AG04450 (cell line): ENCODE measurements at regions not wholly inside any gene's neighbourhood (a gene's known extent, or its start where the extent isn't known, plus 50 kb on each side); places are given as distances from the start of the nearest gene placed in this dataset.
"Not testable (repeated sequence)": the region's sequence is repeated elsewhere in the genome, so short reads cannot be mapped to it uniquely, and the experiment has no call there.

Experiments used
- CTCF ChIA-PET: fragments of 300-600, 350-600 bp; formaldehyde crosslinking; extraction: SDS; loops from one replicate; lab custom pipeline; 2022; ENCODE audit warnings: antibody characterized with exemption, inconsistent platforms; lab: Charles Lee
- POLR2A ChIA-PET: fragments of 350-600 bp; formaldehyde crosslinking; extraction: SDS; loops from one replicate; lab custom pipeline; 2021; ENCODE audit warnings: antibody characterized with exemption, inconsistent platforms; lab: Yijun Ruan, JAX
- DNase-seq: peaks from one replicate; pipeline ENCODE4 v3.0.0-alpha.2; 2011; ENCODE audit warnings: low read depth, low spot score
- H3K27ac ChIP-seq: one replicate; pipeline ENCODE4 v1.5.1; 2012; ENCODE audit warnings: low read depth, low read length, control low read depth
- H3K27me3 ChIP-seq: one replicate; pipeline ENCODE4 v1.6.0; 2012; ENCODE audit warnings: low read length; ENCODE audit not compliant: control insufficient read depth, insufficient read depth
- H3K4me3 ChIP-seq: 2 replicates; pipeline ENCODE4 v1.5.1; 2011; ENCODE audit warnings: mild to moderate bottlenecking, low read depth, low read length, control low read depth
- H3K9me3 ChIP-seq: 2 replicates; pipeline ENCODE4 v1.5.1; 2012; ENCODE audit warnings: low read length; ENCODE audit not compliant: control insufficient read depth, insufficient read depth
- CTCF ChIP-seq: IDR thresholded peaks from 2 replicates; pipeline ENCODE4 v1.5.1; 2011; ENCODE audit warnings: low read depth, low read length, control low read depth, inconsistent platforms

- POLR2A ChIA-PET: no interaction called here
- no peak for TF ChIP-seq CTCF
These were observed 721.2 kb downstream of the CDH18 start for GRCh38 chr5:19266791-19267190.

GRCh38 chr5:19270153-19270552, 717.8 kb downstream of the CDH18 start:
- POLR2A ChIA-PET: no interaction called here
- H3K9me3 ChIP-seq: no peaks in the 10 kb centered on the region; the same call in 1 of the 2 replicates
- no peak for DNase-seq
- H3K27ac ChIP-seq: no peak overlapping the region
- TF ChIP-seq CTCF: no peak
- no peaks in the 10 kb centered on the region for H3K27me3 ChIP-seq
- CTCF ChIA-PET: no interaction called here
- H3K4me3 ChIP-seq: no peak overlapping the region

More at GRCh38 chr5:19266791-19267190, 721.2 kb downstream of the CDH18 start:
- no peak overlapping the region for H3K4me3 ChIP-seq
- CTCF ChIA-PET: no interaction called here
- no peaks in the 10 kb centered on the region for H3K27me3 ChIP-seq
- peaks cover 5% of the 10 kb centered on the region; the same call in 1 of the 2 replicates for H3K9me3 ChIP-seq
- no peak for DNase-seq
- H3K27ac ChIP-seq: no peak overlapping the region

- Histone ChIP-seq H3K9me3 (peaks cover 4% of the 10 kb centered on the region; the same call in 1 of the 2 replicates), H3K4me3 (no peak overlapping the region), H3K27ac (no peak overlapping the region), H3K27me3 (no peaks in the 10 kb centered on the region)
- no peak for DNase-seq
- TF ChIP-seq CTCF: no peak
- CTCF ChIA-PET: no interaction called here
- POLR2A ChIA-PET: no interaction called here
These were observed 713.4 kb downstream of the CDH18 start for GRCh38 chr5:19274578-19274977.

GRCh38 chr5:19285286-19285685, 702.7 kb downstream of the CDH18 start:
- Histone ChIP-seq H3K4me3 (no peak overlapping the region), H3K27me3 (no peaks in the 10 kb centered on the region), H3K27ac (no peak overlapping the region), H3K9me3 (peaks cover 28% of the 10 kb centered on the region)
- ChIA-PET POLR2A (no interaction called here), CTCF (no interaction called here)
- no peak for DNase-seq
- TF ChIP-seq CTCF: no peak

- DNase-seq, H3K27ac ChIP-seq, CTCF ChIA-PET, H3K27me3 ChIP-seq, POLR2A ChIA-PET, H3K4me3 ChIP-seq: not testable (repeated sequence)
- peaks cover 26% of the 10 kb centered on the region for H3K9me3 ChIP-seq
These were observed 700.3 kb downstream of the CDH18 start for GRCh38 chr5:19287548-19288277.

GRCh38 chr5:19288311-19288710, 699.7 kb downstream of the CDH18 start:
- H3K27ac ChIP-seq, DNase-seq, POLR2A ChIA-PET, CTCF ChIA-PET, H3K27me3 ChIP-seq, H3K4me3 ChIP-seq: not testable (repeated sequence)
- H3K9me3 ChIP-seq: peaks cover 26% of the 10 kb centered on the region
